ENCODE measurements at regions not wholly inside any gene's neighbourhood (a gene's known extent, or its start where the extent isn't known, plus 50 kb on each side); places are given as distances from the start of the nearest gene placed in this dataset.

GRCh38 chr13:71285700-71286099, 581.3 kb downstream of the DACH1 start:
- WGBS, 2 donors: 85 to 96% methylated on average over 1 of the region's 1 CpG
- H3K27ac ChIP-seq: no peak overlapping the region
- no peak overlapping the region for H3K4me3 ChIP-seq
- no peaks in the 10 kb centered on the region for H3K9me3 ChIP-seq
- intact Hi-C loops (cut with DNase I): no loop called here
- H3K36me3 ChIP-seq: no peaks in the 10 kb centered on the region
- H3K4me1 ChIP-seq: no peaks in the 10 kb centered on the region
- no peak for DNase-seq
- no peaks in the 10 kb centered on the region for H3K27me3 ChIP-seq
- TF ChIP-seq EP300 (IDR thresholded peaks at IDR 0.05) (no peak), CTCF (IDR thresholded peaks at IDR 0.05) (no peak), POLR2AphosphoS5 (IDR thresholded peaks at IDR 0.05) (no peak), POLR2A (IDR thresholded peaks at IDR 0.05) (no peak)

DNA sequence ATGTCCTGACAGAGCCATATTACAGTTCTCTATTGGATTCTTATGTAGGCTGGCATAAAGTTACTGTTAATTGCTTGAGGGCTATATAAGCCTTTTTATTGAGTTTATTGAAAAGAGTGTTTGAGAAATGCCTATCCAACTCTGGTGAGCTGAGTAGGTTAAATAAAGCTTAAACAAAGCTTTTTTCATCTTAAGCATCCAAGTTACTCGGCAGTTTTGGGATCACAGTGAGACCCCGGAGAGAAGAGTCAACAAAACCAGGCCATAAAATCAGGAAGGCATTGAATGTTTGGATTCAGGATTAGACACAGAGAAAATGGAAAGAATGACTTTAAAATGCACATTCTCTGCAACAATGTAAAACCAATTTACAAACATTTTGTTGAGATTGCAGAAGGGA, 588.5 kb downstream of the DACH1 start:
- Histone ChIP-seq H3K27ac (no peak overlapping the region), H3K36me3 (no peaks in the 10 kb centered on the region), H3K9me3 (no peaks in the 10 kb centered on the region), H3K4me3 (no peak overlapping the region), H3K27me3 (no peaks in the 10 kb centered on the region), H3K4me1 (no peaks in the 10 kb centered on the region)
- WGBS, 2 donors: 9 to 54% methylated on average over 2 of the region's 2 CpGs
- TF ChIP-seq POLR2A (IDR thresholded peaks at IDR 0.05) (no peak), POLR2AphosphoS5 (IDR thresholded peaks at IDR 0.05) (no peak), CTCF (IDR thresholded peaks at IDR 0.05) (no peak), EP300 (IDR thresholded peaks at IDR 0.05) (no peak)
- intact Hi-C loops (cut with DNase I): no loop called here
- no peak for DNase-seq

GRCh38 chr13:71274923-71275608, 591.9 kb downstream of the DACH1 start:
- no peak overlapping the region for H3K4me3 ChIP-seq
- no peak for DNase-seq
- no peaks in the 10 kb centered on the region for H3K9me3 ChIP-seq
- no peaks in the 10 kb centered on the region for H3K27me3 ChIP-seq
- WGBS, 2 donors: 67 to 77% methylated on average over 5 of the region's 5 CpGs
- no peaks in the 10 kb centered on the region for H3K36me3 ChIP-seq
- intact Hi-C loops (cut with DNase I): no loop called here
- H3K4me1 ChIP-seq: no peaks in the 10 kb centered on the region
- TF ChIP-seq EP300 (IDR thresholded peaks at IDR 0.05) (no peak), POLR2AphosphoS5 (IDR thresholded peaks at IDR 0.05) (no peak), POLR2A (IDR thresholded peaks at IDR 0.05) (no peak), CTCF (IDR thresholded peaks at IDR 0.05) (no peak)
- no peak overlapping the region for H3K27ac ChIP-seq

DNA sequence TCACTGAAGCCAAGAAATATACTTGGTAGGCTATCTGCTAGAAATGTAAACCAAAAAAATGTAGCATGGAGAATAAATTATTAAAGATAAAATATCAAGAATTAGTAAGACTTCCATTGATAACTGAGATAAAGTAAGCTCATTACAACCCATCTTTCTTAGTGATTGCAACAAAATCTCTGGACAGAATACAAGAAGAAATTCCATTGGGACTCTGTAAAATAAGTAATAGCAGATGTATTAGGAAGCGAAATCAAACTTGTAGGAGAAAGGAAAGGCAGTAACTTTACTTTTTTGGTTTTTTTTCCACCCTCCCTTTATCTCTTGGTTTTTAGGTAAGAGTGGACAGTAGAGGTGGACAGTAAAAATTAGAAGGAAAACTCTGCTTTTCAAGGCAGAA, 605.7 kb downstream of the DACH1 start:
- no peak for TF ChIP-seq POLR2A (IDR thresholded peaks at IDR 0.05)
- no peak for TF ChIP-seq POLR2AphosphoS5 (IDR thresholded peaks at IDR 0.05)
- no peak for TF ChIP-seq EP300 (IDR thresholded peaks at IDR 0.05)
- Histone ChIP-seq H3K9me3 (no peaks in the 10 kb centered on the region), H3K36me3 (no peaks in the 10 kb centered on the region), H3K4me3 (no peak overlapping the region), H3K27ac (no peak overlapping the region), H3K4me1 (no peaks in the 10 kb centered on the region), H3K27me3 (no peaks in the 10 kb centered on the region)
- no peak for DNase-seq
- intact Hi-C loops (cut with DNase I): no loop called here
- 87 to 89% methylated on average over 1 of the region's 1 CpG for WGBS, 2 donors

- DNase-seq: no peak
- Histone ChIP-seq H3K4me1 (no peaks in the 10 kb centered on the region), H3K27me3 (no peaks in the 10 kb centered on the region), H3K36me3 (no peaks in the 10 kb centered on the region), H3K4me3 (no peak overlapping the region), H3K9me3 (no peaks in the 10 kb centered on the region), H3K27ac (no peak overlapping the region)
- WGBS, 2 donors: 77 to 86% methylated on average over 1 of the region's 1 CpG
- no peak for TF ChIP-seq POLR2AphosphoS5 (IDR thresholded peaks at IDR 0.05)
- intact Hi-C loops (cut with DNase I): no loop called here
Observed at GRCh38 chr13:71260246-71260645, 606.8 kb downstream of the DACH1 start.

DNA sequence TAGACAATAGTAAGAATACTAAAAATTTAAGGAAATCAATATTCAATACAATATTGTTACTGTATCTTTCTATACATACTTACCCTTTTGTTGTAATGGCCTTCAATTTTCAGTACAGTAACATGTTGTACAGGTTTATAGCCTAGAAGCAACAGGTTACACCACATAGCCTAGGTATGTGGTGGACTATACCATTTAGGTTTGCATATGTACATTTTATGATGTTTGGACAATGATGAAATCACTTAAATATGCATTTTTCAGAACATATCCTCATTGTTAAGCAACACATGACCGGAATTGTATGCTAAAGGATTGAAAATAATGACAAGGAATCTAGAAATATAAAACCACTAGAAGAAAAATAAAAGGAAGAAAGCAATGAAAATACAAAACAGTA, 611.4 kb downstream of the DACH1 start:
- Histone ChIP-seq H3K9me3 (no peaks in the 10 kb centered on the region), H3K27me3 (no peaks in the 10 kb centered on the region), H3K4me3 (no peak overlapping the region), H3K36me3 (no peaks in the 10 kb centered on the region), H3K4me1 (no peaks in the 10 kb centered on the region), H3K27ac (no peak overlapping the region)
- 73 to 77% methylated on average over 1 of the region's 1 CpG for WGBS, 2 donors
- intact Hi-C loops (cut with DNase I): no loop called here
- TF ChIP-seq EP300 (IDR thresholded peaks at IDR 0.05): no peak
- no peak for TF ChIP-seq POLR2AphosphoS5 (IDR thresholded peaks at IDR 0.05)
- no peak for TF ChIP-seq POLR2A (IDR thresholded peaks at IDR 0.05)
- TF ChIP-seq CTCF (IDR thresholded peaks at IDR 0.05): no peak
- no peak for DNase-seq

Data from sigmoid colon (tissue), 6 donors.